OCI-LY7 (cell line): ENCODE measurements at regions not wholly inside any gene's neighbourhood (a gene's known extent, or its start where the extent isn't known, plus 50 kb on each side); places are given as distances from the start of the nearest gene placed in this dataset.

Experiments used
- BruUV-seq: library from RNA; stranded (reverse); fragments of 400-500 nt; replicated peaks from 2 replicates; lab custom pipeline; 2021; lab: Mats Ljungman, UMichigan
- CTCF ChIA-PET: fragments of 300-600 bp; sonication (Branson Sonifier 250); formaldehyde crosslinking; loops from one replicate; lab custom pipeline; 2022; ENCODE audit warnings: antibody characterized with exemption; ENCODE audit not compliant: unreplicated experiment; lab: Charles Lee
- POLR2A ChIA-PET: fragments of 300-600 bp; sonication (Branson Sonifier 250); formaldehyde crosslinking; loops from one replicate; lab custom pipeline; 2022; ENCODE audit warnings: antibody characterized with exemption; lab: Charles Lee
- DNase-seq: peaks from one replicate; pipeline ENCODE4 v3.0.0-alpha.2; 2015; ENCODE audit warnings: low spot score
- H2AFZ ChIP-seq: fragments of 200-600 bp; sonication (generic), shearing (Covaris generic); 2 replicates; pipeline ENCODE4 v1.6.1; 2014; ENCODE audit warnings: mild to moderate bottlenecking, antibody characterized with exemption, low read length, moderate library complexity
- H3K27ac ChIP-seq: fragments of 200-600 bp; sonication (generic); 2 replicates; pipeline ENCODE4 v1.5.1; 2014; ENCODE audit warnings: mixed run types, low read depth, mild to moderate bottlenecking, moderate library complexity, low read length, inconsistent platforms; ENCODE audit not compliant: poor library complexity, severe bottlenecking
- H3K36me3 ChIP-seq: fragments of 200-600 bp; sonication (generic); 2 replicates; pipeline ENCODE4 v1.6.1; 2014; ENCODE audit warnings: mild to moderate bottlenecking, antibody characterized with exemption, low read length, moderate library complexity, mixed read lengths; ENCODE audit not compliant: insufficient read depth
- H3K4me1 ChIP-seq: fragments of 200-600 bp; sonication (generic); 2 replicates; pipeline ENCODE4 v1.5.1; 2014; ENCODE audit warnings: mild to moderate bottlenecking, low read length; ENCODE audit not compliant: insufficient read depth, poor library complexity, severe bottlenecking
- H3K4me2 ChIP-seq: fragments of 200-600 bp; sonication (generic); 2 replicates; pipeline ENCODE4 v1.6.1; 2014; ENCODE audit warnings: mild to moderate bottlenecking, low read length
- H3K4me3 ChIP-seq: fragments of 200-600 bp; sonication (generic); 2 replicates; pipeline ENCODE4 v1.5.1; 2014; ENCODE audit warnings: mild to moderate bottlenecking, low read depth, low read length; ENCODE audit not compliant: poor library complexity, severe bottlenecking
- H3K79me2 ChIP-seq: fragments of 200-600 bp; sonication (generic); 2 replicates; pipeline ENCODE4 v1.6.1; 2016; ENCODE audit warnings: low read depth, mild to moderate bottlenecking, low read length, moderate library complexity, mixed read lengths; ENCODE audit not compliant: insufficient read depth
- H3K9me2 ChIP-seq: fragments of 200-600 bp; sonication (generic); 2 replicates; pipeline ENCODE4 v1.6.1; 2016; ENCODE audit warnings: mild to moderate bottlenecking, low read length, mixed read lengths; ENCODE audit not compliant: insufficient read depth
- H3K9me3 ChIP-seq: fragments of 200-600 bp; sonication (generic); 2 replicates; pipeline ENCODE4 v1.6.1; 2014; ENCODE audit warnings: mild to moderate bottlenecking, mixed run types, low read length, mixed read lengths
- H4K20me1 ChIP-seq: fragments of 200-600 bp; sonication (generic); 2 replicates; pipeline ENCODE4 v1.6.1; 2014; ENCODE audit warnings: mild to moderate bottlenecking, antibody characterized with exemption, low read length, moderate library complexity, mixed read lengths; ENCODE audit not compliant: insufficient read depth
- CTCF ChIP-seq: fragments of 200-600 bp; sonication (generic); conservative IDR thresholded peaks from 2 replicates; pipeline ENCODE4 v1.5.1; 2014; ENCODE audit warnings: mild to moderate bottlenecking, antibody characterized with exemption, low read length, moderate library complexity, mixed read lengths
- EZH2phosphoT487 ChIP-seq: fragments of 200-600 bp; sonication (generic); IDR thresholded peaks from 2 replicates; pipeline ENCODE4 v1.6.1; 2018; ENCODE audit warnings: low read depth, borderline replicate concordance, mild to moderate bottlenecking, mixed run types, antibody characterized with exemption, low read length, moderate library complexity, mixed read lengths
- intact Hi-C: fragments of 100-400 bp; cut with micrococcal nuclease; formaldehyde crosslinking; loops from one replicate; pipeline ENCODE4 v1.10.0; 2022; ENCODE audit not compliant: unreplicated experiment

- intact Hi-C loops: no loop called here
- CTCF ChIA-PET: interaction anchor here (1.1 kb wide), 1 partner anchor 33 kb away, joined by 3 read pairs; no protein-coding TSS in a partner anchor
- no TSS peak for BruUV-seq
These were observed 90.1 kb upstream of the LGALSL start for GRCh38 chr2:64363848-64364247.

GRCh38 chr2:64367444-64368232 is 86.3 kb upstream of the LGALSL start:
- Histone ChIP-seq H4K20me1 (no peaks in the 10 kb centered on the region), H3K4me3 (no peak overlapping the region), H3K36me3 (no peaks in the 10 kb centered on the region), H3K27ac (no peak overlapping the region), H3K4me1 (peaks cover 10% of the 10 kb centered on the region), H3K79me2 (no peaks in the 10 kb centered on the region), H3K4me2 (no peak overlapping the region), H3K9me2 (no peaks in the 10 kb centered on the region), H2AFZ (no peak overlapping the region), H3K9me3 (no peaks in the 10 kb centered on the region)
- DNase-seq: no peak
- TF ChIP-seq CTCF (no peak), EZH2phosphoT487 (no peak)
- intact Hi-C loops: no loop called here
- CTCF ChIA-PET: no interaction called here
- POLR2A ChIA-PET: no interaction called here
- BruUV-seq: no TSS peak

More at GRCh38 chr2:64363848-64364247, 90.1 kb upstream of the LGALSL start:
- Histone ChIP-seq H2AFZ (no peak overlapping the region), H3K4me2 (no peak overlapping the region), H3K9me2 (no peaks in the 10 kb centered on the region), H3K27ac (no peak overlapping the region), H3K9me3 (no peaks in the 10 kb centered on the region), H3K4me3 (no peak overlapping the region), H3K36me3 (no peaks in the 10 kb centered on the region), H3K79me2 (no peaks in the 10 kb centered on the region), H4K20me1 (no peaks in the 10 kb centered on the region), H3K4me1 (peaks cover 37% of the 10 kb centered on the region)
- POLR2A ChIA-PET: interaction anchor here (0.5 to 1.6 kb wide), 6 partner anchors 9 to 456 kb away, joined by 3 to 6 read pairs (median 4); no protein-coding TSS in a partner anchor
- peak; percentile 65 for DNase-seq
- TF ChIP-seq EZH2phosphoT487 (no peak), CTCF (peak; percentile 67)

GRCh38 chr2:64369706-64370105 is 84.3 kb upstream of the LGALSL start:
- no peak overlapping the region for H3K27ac ChIP-seq
- H2AFZ ChIP-seq: no peak overlapping the region
- ChIA-PET POLR2A (no interaction called here), CTCF (no interaction called here)
- H3K9me3 ChIP-seq: no peaks in the 10 kb centered on the region
- no TSS peak for BruUV-seq
- TF ChIP-seq CTCF: no peak
- TF ChIP-seq EZH2phosphoT487: no peak
- H3K79me2 ChIP-seq: no peaks in the 10 kb centered on the region
- H3K4me2 ChIP-seq: no peak overlapping the region
- H3K4me3 ChIP-seq: no peak overlapping the region
- no peak for DNase-seq
- H3K36me3 ChIP-seq: no peaks in the 10 kb centered on the region
- intact Hi-C loops: no loop called here
- H4K20me1 ChIP-seq: no peaks in the 10 kb centered on the region
- no peaks in the 10 kb centered on the region for H3K4me1 ChIP-seq
- no peaks in the 10 kb centered on the region for H3K9me2 ChIP-seq
